GM20000 (cell line): ENCODE measurements at regions not wholly inside any gene's neighbourhood (a gene's known extent, or its start where the extent isn't known, plus 50 kb on each side); places are given as distances from the start of the nearest gene placed in this dataset.

Source experiments
- DNase-seq: peaks from one replicate; pipeline ENCODE4 v3.0.0; 2012; ENCODE audit warnings: low spot score
- TF ChIP-seq, protein P1 (sequence below): IDR thresholded peaks from 2 replicates; pipeline ENCODE4 v1.5.1; 2012; ENCODE audit warnings: mild to moderate bottlenecking, control low read depth; ENCODE audit errors: extremely low read depth, missing control alignments

DNA sequence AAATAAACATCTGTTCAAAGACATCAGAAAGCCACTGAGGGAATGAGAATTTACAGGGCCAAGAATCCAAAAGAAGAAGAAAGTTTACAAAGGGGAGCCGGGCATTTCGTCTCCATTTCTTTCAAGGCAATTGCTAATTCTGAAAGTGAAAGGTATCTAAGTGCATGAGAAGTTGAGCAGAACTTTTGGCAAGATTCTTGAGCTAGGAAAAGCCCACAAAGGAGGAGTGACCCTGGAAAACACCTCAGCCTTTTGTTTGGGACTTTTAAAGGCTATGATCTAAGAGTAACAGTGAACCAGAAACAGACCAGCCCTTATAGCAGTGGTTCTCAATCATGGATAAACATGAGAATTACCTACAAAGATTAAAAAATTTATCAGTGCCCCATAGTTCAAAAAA, 87.4 kb downstream of the MDH1 start:
- TF ChIP-seq, protein P1, sequence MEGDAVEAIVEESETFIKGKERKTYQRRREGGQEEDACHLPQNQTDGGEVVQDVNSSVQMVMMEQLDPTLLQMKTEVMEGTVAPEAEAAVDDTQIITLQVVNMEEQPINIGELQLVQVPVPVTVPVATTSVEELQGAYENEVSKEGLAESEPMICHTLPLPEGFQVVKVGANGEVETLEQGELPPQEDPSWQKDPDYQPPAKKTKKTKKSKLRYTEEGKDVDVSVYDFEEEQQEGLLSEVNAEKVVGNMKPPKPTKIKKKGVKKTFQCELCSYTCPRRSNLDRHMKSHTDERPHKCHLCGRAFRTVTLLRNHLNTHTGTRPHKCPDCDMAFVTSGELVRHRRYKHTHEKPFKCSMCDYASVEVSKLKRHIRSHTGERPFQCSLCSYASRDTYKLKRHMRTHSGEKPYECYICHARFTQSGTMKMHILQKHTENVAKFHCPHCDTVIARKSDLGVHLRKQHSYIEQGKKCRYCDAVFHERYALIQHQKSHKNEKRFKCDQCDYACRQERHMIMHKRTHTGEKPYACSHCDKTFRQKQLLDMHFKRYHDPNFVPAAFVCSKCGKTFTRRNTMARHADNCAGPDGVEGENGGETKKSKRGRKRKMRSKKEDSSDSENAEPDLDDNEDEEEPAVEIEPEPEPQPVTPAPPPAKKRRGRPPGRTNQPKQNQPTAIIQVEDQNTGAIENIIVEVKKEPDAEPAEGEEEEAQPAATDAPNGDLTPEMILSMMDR: no peak

DNA sequence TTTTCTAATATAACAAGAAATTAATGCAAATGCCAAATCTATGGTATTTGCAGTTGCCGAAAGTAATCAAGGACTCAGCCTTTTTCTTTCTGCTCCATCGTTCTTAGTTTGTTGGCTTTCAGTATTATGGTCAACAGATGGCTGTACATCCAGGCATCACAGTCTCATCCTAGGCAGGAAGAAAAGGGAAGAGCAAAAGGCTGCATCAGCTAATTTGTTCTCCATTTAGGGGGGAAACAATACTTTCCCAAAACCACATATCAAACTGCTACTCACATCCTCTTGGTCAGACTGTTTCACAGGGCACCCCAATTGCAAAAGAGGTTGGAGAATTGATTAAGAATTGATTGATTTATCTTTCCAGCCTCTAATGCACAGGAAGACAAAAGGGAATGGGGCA, 89.3 kb downstream of the MDH1 start:
- DNase-seq: no peak

More for the DNA sequence above, 87.4 kb downstream of the MDH1 start:
- DNase-seq: peak; percentile 16

GRCh38 chr2:63678551-63678950, 89.8 kb downstream of the MDH1 start:
- TF ChIP-seq, protein P1: no peak

More for the DNA sequence above, 89.3 kb downstream of the MDH1 start:
- TF ChIP-seq, protein P1: no peak

DNA sequence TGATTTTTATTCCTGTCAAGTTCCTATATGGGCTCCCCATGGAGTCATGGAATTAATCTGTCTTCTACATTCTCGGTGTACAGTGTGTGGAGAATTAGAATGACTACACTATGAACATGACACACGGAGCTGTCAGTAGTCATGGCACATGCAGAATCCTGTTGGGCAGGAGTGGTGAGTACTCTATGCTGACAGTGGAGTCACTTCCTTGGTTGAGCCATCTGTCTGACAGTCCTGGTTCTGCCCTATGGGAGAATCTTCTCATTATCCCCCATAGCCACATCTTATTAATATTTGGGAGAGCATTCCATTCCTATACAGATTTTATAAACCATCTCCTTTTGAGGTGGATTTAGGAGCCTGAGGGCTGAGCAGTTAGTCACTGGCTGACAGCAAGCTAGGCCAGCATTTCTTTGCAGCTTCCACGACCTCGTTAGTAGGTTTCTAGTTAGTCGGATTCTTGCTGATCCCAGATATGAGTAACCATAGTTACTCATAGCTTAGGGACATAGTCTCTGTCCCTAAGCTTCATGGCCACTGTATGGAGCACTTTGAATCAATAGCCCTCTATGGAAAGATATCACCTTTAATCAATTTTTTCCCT, 90.6 kb downstream of the MDH1 start:
- no peak for DNase-seq
- TF ChIP-seq, protein P1: no peak

More at GRCh38 chr2:63678551-63678950, 89.8 kb downstream of the MDH1 start:
- no peak for DNase-seq

DNA sequence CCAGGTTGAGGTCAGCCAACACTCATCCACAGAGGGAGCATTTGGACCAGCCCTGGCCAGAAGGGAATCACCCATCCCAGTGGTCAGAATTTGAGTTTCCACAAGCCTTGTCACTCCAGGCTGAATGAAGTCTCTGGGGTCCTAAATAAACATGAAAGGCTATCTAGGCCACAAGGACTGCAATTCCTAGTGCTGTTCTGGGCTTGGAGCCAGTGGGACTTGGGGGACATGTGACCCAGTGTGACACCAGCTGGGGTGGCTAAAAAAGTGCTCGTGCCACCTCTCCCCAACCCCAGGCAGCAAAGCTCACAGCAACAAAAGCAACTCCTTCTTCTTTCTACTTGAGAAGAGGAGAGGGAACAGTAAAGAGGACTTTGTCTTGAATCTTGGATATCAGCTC, 91.7 kb downstream of the MDH1 start:
- TF ChIP-seq, protein P1: no peak
- no peak for DNase-seq

DNA sequence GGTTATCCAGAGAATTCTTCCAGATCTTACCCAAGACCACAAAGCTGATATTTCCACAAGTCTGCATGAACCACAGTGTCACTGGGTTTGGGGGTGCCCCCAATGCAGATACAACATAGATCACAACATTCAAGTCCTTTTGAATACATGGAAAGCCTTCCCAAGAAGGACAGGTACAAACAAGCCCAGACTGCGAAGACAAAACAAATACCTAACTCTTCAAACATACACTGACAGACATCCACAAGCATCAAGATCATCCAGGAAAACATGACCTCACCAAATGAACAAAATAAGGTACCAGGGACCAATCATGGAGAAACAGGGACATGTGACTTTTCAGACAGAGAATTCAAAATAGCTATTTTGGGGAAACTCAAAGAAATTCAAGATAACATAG, 93.1 kb downstream of the MDH1 start:
- DNase-seq: no peak
- TF ChIP-seq, protein P1: no peak

DNA sequence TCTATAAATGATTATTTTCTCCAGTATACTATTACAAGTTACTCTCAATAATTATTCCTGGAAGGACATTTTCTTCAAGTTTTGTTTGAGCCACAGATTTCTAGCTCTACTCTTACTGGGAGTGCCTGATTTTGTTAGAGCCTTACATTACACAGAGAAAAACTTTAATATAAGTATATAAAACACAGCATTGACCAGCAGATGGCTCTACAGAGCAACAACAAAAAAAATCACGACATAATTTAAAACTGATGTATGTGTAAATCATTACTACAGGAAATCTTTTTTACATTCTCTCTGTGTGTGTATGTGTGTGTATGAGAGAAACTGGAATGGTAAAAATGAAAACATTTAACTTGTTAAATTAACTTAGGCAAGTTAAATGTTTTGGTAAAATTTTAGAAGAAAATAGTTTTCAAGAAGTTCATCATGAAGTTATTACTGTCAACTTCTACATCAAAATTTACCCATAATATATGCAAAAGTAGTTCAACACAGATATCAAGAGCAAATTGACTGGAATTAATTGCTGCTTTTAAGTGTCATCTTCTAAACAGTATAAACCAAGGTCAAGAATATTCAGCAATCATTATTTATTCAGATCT, 103.3 kb downstream of the MDH1 start:
- DNase-seq: peak; percentile 31
- TF ChIP-seq, protein P1: no peak
